ENCODE measurements at regions not wholly inside any gene's neighbourhood (a gene's known extent, or its start where the extent isn't known, plus 50 kb on each side); places are given as distances from the start of the nearest gene placed in this dataset.

GRCh38 chr1:99537886-99538617 is 107.9 kb upstream of the PALMD start:
- WGBS, 4 donors: 68 to 85% (median 77%) methylated on average over 5 of the region's 5 CpGs
- Histone ChIP-seq H3K4me3 (no peak overlapping the region), H3K27me3 (no peaks in the 10 kb centered on the region), H3K27ac (no peak overlapping the region), H3K36me3 (replicated peaks in 1 of 2) (no peaks in the 10 kb centered on the region), H3K9me3 (replicated peaks in 1 of 3) (no peaks in the 10 kb centered on the region), H3K4me1 (replicated peaks in 1 of 2) (peaks cover 0 to 6% of the 10 kb centered on the region in 2 donors)
- no peak for TF ChIP-seq POLR2A (IDR thresholded peaks at IDR 0.05)
- no peak for TF ChIP-seq CTCF (IDR thresholded peaks at IDR 0.05)
- intact Hi-C loops (cut with DNase I): no loop called here
- no peak for DNase-seq

- DNase-seq: no peak
- Histone ChIP-seq H3K9me3 (replicated peaks in 1 of 3) (no peaks in the 10 kb centered on the region), H3K36me3 (replicated peaks in 1 of 2) (no peaks in the 10 kb centered on the region), H3K27ac (no peak overlapping the region), H3K4me3 (no peak overlapping the region), H3K4me1 (replicated peaks in 1 of 2) (peaks cover 0 to 6% of the 10 kb centered on the region in 2 donors), H3K27me3 (no peaks in the 10 kb centered on the region)
- no peak for TF ChIP-seq CTCF (IDR thresholded peaks at IDR 0.05)
- TF ChIP-seq POLR2A (IDR thresholded peaks at IDR 0.05): no peak
- 62 to 79% (median 75%) methylated on average over 2 of the region's 2 CpGs for WGBS, 4 donors
- intact Hi-C loops (cut with DNase I): no loop called here
Observed at GRCh38 chr1:99538618-99538956, 107.3 kb upstream of the PALMD start.

DNA sequence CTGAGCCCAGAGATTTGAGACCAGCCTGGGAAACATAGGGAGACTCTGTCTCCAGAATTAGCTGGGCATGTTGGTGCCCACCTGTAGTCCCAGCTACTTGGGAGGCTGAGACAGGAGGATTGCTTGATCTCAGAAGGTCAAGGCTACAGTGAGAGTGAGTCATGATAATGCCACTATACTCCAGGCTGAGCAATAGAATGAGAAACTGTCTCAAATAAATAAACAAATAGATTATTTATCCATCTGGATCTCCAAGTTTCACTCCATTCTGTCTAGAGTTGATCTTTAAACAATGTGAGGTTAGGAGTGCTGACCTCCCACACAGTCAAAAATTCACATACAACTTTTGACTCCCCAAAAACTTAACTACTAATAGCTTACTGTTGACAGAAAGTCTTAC is 106.8 kb upstream of the PALMD start:
- no peak overlapping the region for H3K4me3 ChIP-seq
- H3K9me3 ChIP-seq (replicated peaks in 1 of 3): no peaks in the 10 kb centered on the region
- intact Hi-C loops (cut with DNase I): no loop called here
- H3K4me1 ChIP-seq (replicated peaks in 1 of 2): peaks cover 0 to 5% of the 10 kb centered on the region in 2 donors
- no peak for DNase-seq
- no peaks in the 10 kb centered on the region for H3K36me3 ChIP-seq (replicated peaks in 1 of 2)
- TF ChIP-seq CTCF (IDR thresholded peaks at IDR 0.05) (no peak), POLR2A (IDR thresholded peaks at IDR 0.05) (no peak)
- no peaks in the 10 kb centered on the region for H3K27me3 ChIP-seq
- H3K27ac ChIP-seq: no peak overlapping the region

GRCh38 chr1:99540744-99541143 is 105.2 kb upstream of the PALMD start:
- intact Hi-C loops (cut with DNase I): no loop called here

More at GRCh38 chr1:99540744-99541143, 105.2 kb upstream of the PALMD start:
- WGBS, 4 donors: 94 to 100% (median 96%) methylated on average over 1 of the region's 1 CpG
- no peak overlapping the region for H3K27ac ChIP-seq
- H3K4me1 ChIP-seq (replicated peaks in 1 of 2): no peaks in the 10 kb centered on the region
- no peak for TF ChIP-seq CTCF (IDR thresholded peaks at IDR 0.05)
- H3K9me3 ChIP-seq (replicated peaks in 1 of 3): no peaks in the 10 kb centered on the region
- DNase-seq: no peak
- H3K36me3 ChIP-seq (replicated peaks in 1 of 2): no peaks in the 10 kb centered on the region
- H3K27me3 ChIP-seq: no peaks in the 10 kb centered on the region
- H3K4me3 ChIP-seq: no peak overlapping the region

All from adrenal gland (tissue), 9 donors.